SK-N-SH treated with all-trans-retinoic acid at 6 μM for 48 hours (cell line): ENCODE measurements at regions not wholly inside any gene's neighbourhood (a gene's known extent, or its start where the extent isn't known, plus 50 kb on each side); places are given as distances from the start of the nearest gene placed in this dataset.

Experiments used
- ATAC-seq: fragments of 200-7000 bp; cut with Tn5 transposase; 3 replicates; pipeline ENCODE4 v1.9.1; 2020; ENCODE audit warnings: mild to moderate bottlenecking, moderate library complexity
- ARNTL ChIP-seq: fragments of 450-650 bp; formaldehyde crosslinking; IDR thresholded peaks from 2 replicates; pipeline ENCODE4 v1.5.0; 2020; ENCODE audit warnings: low read depth, mild to moderate bottlenecking, moderate library complexity, borderline replicate concordance
- BACH2 ChIP-seq: fragments of 250-450 bp; sonication (Bioruptor Pico); IDR thresholded peaks from 2 replicates; pipeline ENCODE4 v1.9.0; 2021; ENCODE audit warnings: mild to moderate bottlenecking, borderline replicate concordance
- CREB5 ChIP-seq: fragments of 250-450 bp; sonication (Bioruptor Pico); IDR thresholded peaks from 2 replicates; pipeline ENCODE4 v1.5.1; 2020; ENCODE audit warnings: low read depth, mild to moderate bottlenecking, moderate library complexity
- CSDC2 ChIP-seq: fragments of 250-450 bp; sonication (Bioruptor Pico); IDR thresholded peaks from 2 replicates; pipeline ENCODE4 v1.5.0; 2020; ENCODE audit warnings: mild to moderate bottlenecking, moderate library complexity
- CSRNP3 ChIP-seq: fragments of 250-450 bp; sonication (Bioruptor Pico); IDR thresholded peaks from 2 replicates; pipeline ENCODE4 v1.5.1; 2021; ENCODE audit warnings: mild to moderate bottlenecking, moderate library complexity
- GLIS3 ChIP-seq: fragments of 250-450 bp; sonication (Bioruptor Pico); IDR thresholded peaks from 2 replicates; pipeline ENCODE4 v1.5.0; 2020; ENCODE audit warnings: mild to moderate bottlenecking, moderate library complexity
- PATZ1 ChIP-seq: fragments of 250-450 bp; sonication (Bioruptor Pico); IDR thresholded peaks from 2 replicates; pipeline ENCODE4 v1.8.0; 2020; ENCODE audit warnings: mild to moderate bottlenecking, moderate library complexity, borderline replicate concordance
- POU6F1 ChIP-seq: fragments of 250-450 bp; sonication (Bioruptor Pico); IDR thresholded peaks from 2 replicates; pipeline ENCODE4 v1.8.0; 2021; ENCODE audit warnings: low read depth, mild to moderate bottlenecking, moderate library complexity, borderline replicate concordance
- PPARA ChIP-seq: fragments of 250-450 bp; sonication (Bioruptor Pico); IDR thresholded peaks from 2 replicates; pipeline ENCODE4 v1.5.0; 2020; ENCODE audit warnings: mild to moderate bottlenecking, borderline replicate concordance
- RARB ChIP-seq: fragments of 250-450 bp; sonication (Bioruptor Pico); IDR thresholded peaks from 2 replicates; pipeline ENCODE4 v1.8.0; 2021; ENCODE audit warnings: mild to moderate bottlenecking, moderate library complexity
- SNAI2 ChIP-seq: fragments of 250-450 bp; sonication (Bioruptor Pico); IDR thresholded peaks from 2 replicates; pipeline ENCODE4 v1.5.0; 2020; ENCODE audit warnings: mild to moderate bottlenecking, moderate library complexity
- TCF4 ChIP-seq: fragments of 250-450 bp; sonication (Bioruptor Pico); IDR thresholded peaks from 2 replicates; pipeline ENCODE4 v1.8.0; 2021; ENCODE audit warnings: mild to moderate bottlenecking, moderate library complexity, borderline replicate concordance
- TOX ChIP-seq: fragments of 250-450 bp; sonication (Bioruptor Pico); IDR thresholded peaks from 2 replicates; pipeline ENCODE4 v1.8.0; 2021; ENCODE audit warnings: mild to moderate bottlenecking, moderate library complexity, borderline replicate concordance
- TSHZ2 ChIP-seq: fragments of 250-450 bp; sonication (Bioruptor Pico); IDR thresholded peaks from 2 replicates; pipeline ENCODE4 v1.5.0; 2020; ENCODE audit warnings: mild to moderate bottlenecking, moderate library complexity
- ZC3H10 ChIP-seq: fragments of 250-450 bp; sonication (Bioruptor Pico); IDR thresholded peaks from 2 replicates; pipeline ENCODE4 v1.5.1; 2021; ENCODE audit warnings: mild to moderate bottlenecking, moderate library complexity
- ZFP3 ChIP-seq: fragments of 250-450 bp; sonication (Bioruptor Pico); IDR thresholded peaks from 2 replicates; pipeline ENCODE4 v1.5.0; 2020; ENCODE audit warnings: mild to moderate bottlenecking, moderate library complexity
- ZFP30 ChIP-seq: fragments of 450-650 bp; formaldehyde crosslinking; IDR thresholded peaks from 2 replicates; pipeline ENCODE4 v1.5.0; 2022; ENCODE audit warnings: mild to moderate bottlenecking, moderate library complexity
- ZNF70 ChIP-seq: fragments of 450-650 bp; formaldehyde crosslinking; IDR thresholded peaks from 2 replicates; pipeline ENCODE4 v1.5.0; 2020; ENCODE audit warnings: mild to moderate bottlenecking, moderate library complexity
- ZNF8 ChIP-seq: fragments of 450-650 bp; formaldehyde crosslinking; IDR thresholded peaks from 2 replicates; pipeline ENCODE4 v1.5.0; 2020; ENCODE audit warnings: mild to moderate bottlenecking, moderate library complexity

GRCh38 chr4:27407616-27408015, 547.0 kb downstream of the STIM2 start (continued):
- no peak for TF ChIP-seq TSHZ2 (CRISPR knock-in tag)
- TF ChIP-seq PATZ1 (CRISPR knock-in tag), result no peak
- no peak for TF ChIP-seq GLIS3 (CRISPR knock-in tag)
- no peak for TF ChIP-seq TOX (CRISPR knock-in tag)

GRCh38 chr4:27412613-27413012, 552.0 kb downstream of the STIM2 start:
- ATAC-seq, result no peak

More at GRCh38 chr4:27412613-27413012, 552.0 kb downstream of the STIM2 start:
- no peak for TF ChIP-seq RARB (CRISPR knock-in tag)
- TF ChIP-seq ZFP3 (CRISPR knock-in tag), result no peak
- TF ChIP-seq ZC3H10 (CRISPR knock-in tag), result no peak
- TF ChIP-seq TOX (CRISPR knock-in tag), result no peak
- TF ChIP-seq PPARA (CRISPR knock-in tag), result no peak
- no peak for TF ChIP-seq ZNF8 (CRISPR knock-in tag)
- TF ChIP-seq CSDC2 (CRISPR knock-in tag), result no peak
- TF ChIP-seq ZNF70, result no peak
- TF ChIP-seq CSRNP3, result no peak
- TF ChIP-seq BACH2 (CRISPR knock-in tag), result no peak
- TF ChIP-seq POU6F1, result no peak
- TF ChIP-seq CREB5 (CRISPR knock-in tag), result no peak
- no peak for TF ChIP-seq SNAI2 (CRISPR knock-in tag)
- no peak for TF ChIP-seq TCF4 (CRISPR knock-in tag)
- TF ChIP-seq ARNTL (CRISPR knock-in tag), result no peak
- no peak for TF ChIP-seq PATZ1 (CRISPR knock-in tag)
- TF ChIP-seq ZFP30, result no peak
- TF ChIP-seq GLIS3 (CRISPR knock-in tag), result no peak
- TF ChIP-seq, all 23 proteins: peak for 0
